NCI-H146 (cell line): ENCODE measurements at regions not wholly inside any gene's neighbourhood (a gene's known extent, or its start where the extent isn't known, plus 50 kb on each side); places are given as distances from the start of the nearest gene placed in this dataset.

Experiments
- DNase-seq: peaks from one replicate; lab custom pipeline; 2025; lab: John Stamatoyannopoulos, UW

GRCh38 chrX:8869812-8870211 is 68.6 kb upstream of the FAM9A start:
- DNase-seq: no peak

- DNase-seq: no peak
Observed at GRCh38 chrX:8868906-8869305, 67.7 kb upstream of the FAM9A start.

- no peak for DNase-seq
Observed at GRCh38 chrX:8868070-8868773, 67.0 kb upstream of the FAM9A start.

GRCh38 chrX:8867406-8867805 is 66.2 kb upstream of the FAM9A start:
- no peak for DNase-seq

GRCh38 chrX:8864161-8864560 is 63.0 kb upstream of the FAM9A start:
- DNase-seq: no peak

- DNase-seq: no peak
Observed at GRCh38 chrX:8861908-8862307, 60.7 kb upstream of the FAM9A start.

- DNase-seq: no peak
Observed at GRCh38 chrX:8851231-8851886, 50.2 kb upstream of the FAM9A start.
